IPS-NIHi11 (cell line): ENCODE measurements at regions not wholly inside any gene's neighbourhood (a gene's known extent, or its start where the extent isn't known, plus 50 kb on each side); places are given as distances from the start of the nearest gene placed in this dataset.

Experiments
- DNase-seq: peaks from one replicate; pipeline ENCODE4 v3.0.0; 2012; ENCODE audit warnings: mixed read lengths, low spot score

DNA sequence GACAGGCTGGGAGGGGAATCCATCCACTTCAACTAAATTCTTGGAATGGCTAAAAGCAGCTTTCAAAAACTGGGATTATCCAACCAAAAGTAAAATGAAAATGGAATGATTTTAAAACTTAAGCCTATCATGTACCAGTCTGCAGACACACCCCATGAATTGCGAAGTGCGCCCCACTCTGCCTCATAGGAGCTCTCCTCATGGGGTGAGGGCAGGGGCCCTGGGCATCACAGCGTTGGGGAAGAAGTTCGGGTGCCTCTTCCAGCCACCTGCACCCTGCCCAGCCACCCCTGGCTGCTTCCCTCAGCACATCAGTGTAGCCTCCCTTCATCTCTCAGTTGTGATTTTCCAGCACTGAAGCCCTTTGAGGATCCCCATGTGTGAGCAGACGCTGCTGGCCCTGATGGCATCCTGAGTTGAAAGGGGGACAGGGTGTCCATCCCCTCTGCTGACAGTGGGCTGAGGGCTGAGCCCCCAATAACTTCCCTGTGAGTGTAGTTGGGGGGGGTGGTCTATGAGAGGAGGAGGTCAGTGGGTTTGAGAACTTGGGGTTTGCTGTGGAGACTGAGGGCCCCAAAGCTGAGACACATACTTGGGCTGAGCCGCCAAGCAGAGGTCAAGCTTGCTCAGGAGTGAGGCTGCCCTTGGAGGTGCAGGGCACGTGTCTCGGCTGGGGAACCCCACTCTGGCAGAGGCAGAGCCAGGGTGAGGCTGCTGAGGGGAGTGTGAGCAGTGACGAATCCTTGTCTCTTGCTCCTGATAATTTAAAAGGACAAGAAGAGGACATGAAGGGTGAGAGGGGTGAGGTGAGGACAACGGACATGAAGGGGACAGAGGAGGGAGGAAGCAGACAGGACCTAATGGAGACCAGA is 542.1 kb downstream of the TCERG1L start:
- DNase-seq = no peak

DNA sequence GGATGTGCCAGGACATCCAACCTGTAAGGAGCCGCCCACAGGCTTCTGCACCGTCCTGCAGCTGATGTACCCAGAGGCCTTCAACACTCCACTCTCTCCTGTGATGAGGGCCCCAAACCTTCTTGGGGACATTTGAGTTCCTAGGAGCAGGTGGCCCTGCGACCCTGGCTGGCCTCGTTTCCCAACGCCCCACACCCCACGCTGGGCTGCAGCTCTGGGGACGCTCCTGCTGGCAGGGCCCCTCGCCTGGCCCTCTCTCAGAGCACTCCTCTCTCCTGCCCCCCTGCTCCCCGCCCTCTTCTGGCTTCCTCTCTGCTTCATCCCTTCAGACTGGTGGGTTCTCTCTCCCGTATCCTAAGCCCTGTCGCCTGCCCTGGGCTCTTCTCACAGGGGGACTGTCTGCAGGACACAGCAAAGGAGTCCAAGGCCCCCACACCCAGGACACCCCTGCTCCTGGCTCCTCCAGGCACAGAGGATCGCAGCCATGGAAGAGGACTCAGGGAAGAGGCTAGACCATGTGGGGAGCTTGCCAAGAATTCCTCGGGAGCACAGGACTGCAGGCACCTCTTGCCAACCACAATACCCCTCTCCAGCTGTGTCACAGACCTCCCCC is 541.4 kb downstream of the TCERG1L start:
- no peak for DNase-seq

DNA sequence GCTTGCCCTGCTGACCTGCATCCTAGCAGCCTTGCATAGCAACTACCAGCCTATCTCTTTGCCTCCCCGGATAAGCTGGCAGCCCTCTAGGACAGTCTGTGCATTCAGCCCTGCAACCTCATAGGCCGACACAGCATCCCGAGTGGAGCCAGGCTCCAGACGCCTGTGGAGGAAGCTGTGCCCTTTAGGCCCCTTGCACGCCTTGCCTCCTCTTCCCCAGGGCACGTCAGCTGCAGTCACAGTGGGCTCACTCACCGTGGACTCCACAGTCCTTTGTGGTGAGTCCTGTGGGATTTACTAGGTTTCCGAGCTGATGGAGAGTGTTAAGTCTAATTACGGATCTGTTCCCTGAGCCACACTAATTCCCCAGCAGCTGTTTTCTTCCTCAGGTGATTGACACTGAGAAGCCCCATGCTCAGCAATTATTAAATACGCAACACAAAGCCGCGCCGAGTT is 540.0 kb downstream of the TCERG1L start:
- no peak for DNase-seq

DNA sequence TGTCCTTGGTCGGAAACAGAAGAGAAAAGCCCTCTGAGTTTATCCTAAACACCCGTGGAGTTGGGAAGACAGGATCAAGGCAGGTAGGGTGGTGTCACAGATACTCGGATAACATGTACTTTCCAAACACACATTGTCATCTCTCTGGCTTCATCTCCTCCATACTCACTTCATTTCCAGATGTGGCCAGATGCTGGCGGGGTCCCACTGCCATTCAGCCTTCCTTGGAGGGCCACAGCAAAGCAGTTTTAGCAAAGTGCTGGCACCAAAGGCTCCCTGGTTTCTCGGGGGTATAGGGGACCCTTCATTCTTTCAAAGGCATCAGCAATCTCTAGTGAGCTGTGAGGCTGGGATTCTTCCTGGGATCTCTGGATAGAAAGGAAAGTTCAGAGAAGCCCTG is 539.5 kb downstream of the TCERG1L start:
- DNase-seq = no peak

DNA sequence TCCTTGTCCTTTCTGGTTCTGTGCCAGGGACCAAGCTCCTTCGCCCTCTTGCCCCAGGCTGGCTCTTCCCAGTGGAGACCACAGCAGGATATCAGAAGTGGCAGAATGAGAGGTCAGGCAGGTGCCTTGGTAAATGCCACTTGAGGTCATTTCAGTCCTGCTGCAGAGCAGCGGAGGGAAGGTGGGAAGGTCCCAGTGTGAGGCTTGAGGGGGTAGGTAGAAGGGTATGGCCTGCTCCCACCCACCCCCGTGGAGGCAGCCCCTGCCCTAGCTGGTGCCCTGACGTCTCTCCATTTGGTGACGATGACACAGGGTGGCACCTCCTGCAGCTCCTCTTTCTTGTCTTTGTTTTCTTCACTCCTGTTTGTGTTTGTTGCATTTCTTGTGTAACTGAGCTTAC is 538.8 kb downstream of the TCERG1L start:
- DNase-seq = no peak

DNA sequence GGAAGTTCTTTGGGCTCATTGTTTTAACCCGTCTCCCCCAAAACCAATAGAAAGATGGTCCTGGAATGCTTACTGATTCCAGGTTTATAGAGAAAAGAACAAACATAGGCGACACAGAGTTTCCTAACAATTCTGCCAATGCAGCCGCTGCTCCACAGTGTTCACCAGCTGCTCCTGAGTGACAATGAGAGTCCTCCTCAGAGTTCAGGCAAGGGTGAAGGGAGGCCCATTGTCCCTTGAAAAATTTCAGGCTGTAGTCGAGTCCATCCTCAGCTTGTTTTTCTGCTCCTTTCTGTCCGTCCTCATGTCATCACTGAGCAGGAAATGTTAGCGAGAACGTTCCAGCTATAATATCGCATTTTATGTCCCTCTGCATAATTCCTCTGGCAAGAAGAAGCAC is 537.6 kb downstream of the TCERG1L start:
- DNase-seq = no peak

DNA sequence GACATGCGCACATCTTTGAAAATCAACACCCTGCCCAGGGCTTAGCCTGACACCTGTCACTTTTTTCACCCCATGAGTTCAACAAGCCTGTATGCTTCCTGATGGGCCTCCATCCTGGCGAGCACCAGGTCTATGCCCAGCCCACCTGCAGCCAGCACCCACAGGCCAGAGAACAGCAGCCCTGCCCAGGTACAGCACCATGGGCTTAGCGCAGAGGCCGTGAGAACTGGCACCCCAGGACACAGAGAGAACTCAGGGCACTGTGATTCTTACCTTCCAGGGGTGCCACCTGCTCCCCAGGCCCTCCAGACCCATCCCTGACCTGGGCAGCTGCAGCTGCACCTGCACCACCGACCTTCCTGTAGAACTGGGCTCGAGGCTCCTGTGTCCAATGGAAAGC is 536.6 kb downstream of the TCERG1L start:
- no peak for DNase-seq

DNA sequence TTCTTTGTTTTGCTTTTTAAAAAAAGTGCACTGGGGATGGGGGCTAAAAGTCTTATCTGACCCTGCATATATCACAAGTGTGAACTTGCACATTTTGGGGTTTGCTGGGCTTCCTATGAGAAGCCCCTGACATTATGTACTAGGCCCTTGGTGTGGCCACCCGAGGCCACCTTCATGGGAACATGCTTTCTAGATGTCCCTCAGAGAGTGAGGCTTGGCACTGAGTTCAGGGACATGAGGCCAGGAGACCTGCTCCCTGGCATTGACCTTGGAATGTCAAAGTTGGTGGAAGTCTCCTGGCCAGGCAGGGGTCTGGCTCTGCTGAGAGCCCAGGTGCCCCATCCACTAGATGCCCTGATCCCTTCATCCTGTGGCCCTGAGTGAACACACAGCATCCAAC is 536.2 kb downstream of the TCERG1L start:
- no peak for DNase-seq

DNA sequence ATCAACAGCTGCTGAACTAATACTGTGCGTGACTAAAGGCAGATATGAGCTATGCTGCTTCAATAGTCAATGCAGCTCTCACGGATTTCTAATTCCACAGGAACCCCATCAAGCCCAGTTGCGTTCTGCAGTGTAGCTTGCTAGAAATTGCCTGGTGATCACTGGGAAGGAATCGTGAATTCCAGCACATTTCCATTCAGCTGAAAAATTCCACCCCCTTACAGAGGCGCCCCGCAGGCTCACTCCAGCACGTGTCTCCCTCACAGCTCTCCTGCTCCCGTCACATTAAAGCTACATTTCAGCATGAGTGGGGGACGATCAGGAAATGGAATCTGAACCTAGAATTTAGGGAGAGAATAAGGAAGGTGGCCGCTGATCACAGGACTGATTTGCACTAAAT is 534.8 kb downstream of the TCERG1L start:
- no peak for DNase-seq

DNA sequence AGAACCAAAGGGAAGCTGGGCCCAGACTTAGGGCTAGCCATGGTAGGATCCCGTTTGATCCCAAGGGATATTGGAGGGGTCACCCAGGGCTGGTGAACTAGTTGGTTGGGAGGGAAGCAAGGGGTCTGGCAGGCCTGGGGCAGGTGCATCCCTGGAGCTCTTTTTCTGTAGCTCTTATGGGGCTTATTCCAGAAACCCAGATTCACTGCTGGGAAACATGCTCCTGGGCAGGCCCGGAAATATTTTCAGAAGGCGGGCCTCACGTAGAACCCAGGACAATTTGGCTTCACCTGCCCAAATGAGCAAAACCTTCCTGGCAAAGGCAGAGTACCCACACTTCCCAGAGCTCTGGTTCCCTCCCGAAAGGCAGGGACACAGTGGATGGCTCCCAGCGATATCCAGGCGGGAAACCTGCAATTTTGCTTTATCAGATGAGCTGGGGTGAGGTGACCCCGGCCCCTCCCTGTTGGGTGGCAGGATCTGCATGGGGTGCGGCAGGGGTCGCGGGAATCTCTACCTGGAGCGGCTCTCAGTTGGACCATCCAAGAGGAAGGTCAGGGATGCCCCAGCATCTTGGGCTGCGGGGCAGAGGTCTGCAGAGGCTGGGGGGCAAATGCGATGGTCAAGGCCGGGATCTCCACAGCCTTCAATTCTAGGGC is 533.9 kb downstream of the TCERG1L start:
- DNase-seq = no peak

DNA sequence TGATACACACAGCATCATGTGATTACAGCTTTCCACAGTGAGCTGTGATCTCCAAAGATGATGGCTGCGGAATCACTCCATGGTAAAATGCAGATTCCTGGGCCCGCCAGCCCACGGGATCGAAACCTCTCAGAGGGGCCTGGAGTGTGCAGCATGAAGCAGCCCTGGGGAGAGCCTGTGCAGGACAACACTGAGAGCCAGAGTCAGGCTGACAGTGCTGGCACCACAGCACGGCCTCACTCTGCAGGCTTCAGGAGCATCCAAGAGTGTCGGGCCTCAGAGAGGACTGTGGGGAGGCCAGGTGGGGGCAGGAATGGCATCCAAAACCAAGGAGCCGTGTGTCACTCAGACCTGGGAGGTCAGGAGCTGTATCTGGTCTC is 533.4 kb downstream of the TCERG1L start:
- DNase-seq = no peak

DNA sequence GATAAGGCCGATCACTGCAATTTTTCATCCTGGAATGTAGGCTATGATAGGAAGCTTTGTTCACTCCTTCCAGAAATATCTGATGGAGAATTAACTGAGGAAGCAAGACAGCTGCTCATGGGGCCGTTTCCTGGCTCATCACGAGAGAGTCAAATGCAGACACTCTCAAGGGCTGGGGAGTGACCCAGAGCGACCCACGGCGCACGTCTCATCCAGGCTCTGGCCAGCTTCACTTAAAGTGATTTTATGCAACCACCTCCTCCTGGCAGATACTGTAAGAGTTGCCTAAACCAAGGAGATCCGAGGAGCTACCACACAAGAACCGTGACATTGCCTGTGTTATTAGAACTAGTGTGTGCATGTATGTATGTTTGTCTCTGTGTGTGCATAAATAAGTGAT is 530.8 kb downstream of the TCERG1L start:
- no peak for DNase-seq

DNA sequence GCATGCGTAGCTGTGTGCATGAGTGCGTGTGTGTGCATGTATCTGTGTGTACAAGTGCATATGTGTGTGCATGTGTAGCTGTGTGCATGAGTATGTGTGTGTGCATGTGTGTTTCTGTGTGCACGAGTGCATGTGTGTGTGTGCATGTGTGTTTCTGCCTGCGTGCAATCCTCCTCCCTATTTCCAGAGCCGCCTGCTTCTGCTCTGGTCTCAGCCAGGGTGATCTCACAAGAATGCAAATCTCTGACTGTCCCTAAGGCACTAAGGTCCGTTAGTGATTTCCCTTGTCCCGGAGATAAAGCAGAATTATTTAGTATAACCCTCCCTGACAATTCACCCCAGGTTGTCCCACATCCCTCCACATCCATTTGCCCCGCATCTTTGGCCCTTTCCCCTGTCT is 530.3 kb downstream of the TCERG1L start:
- no peak for DNase-seq

DNA sequence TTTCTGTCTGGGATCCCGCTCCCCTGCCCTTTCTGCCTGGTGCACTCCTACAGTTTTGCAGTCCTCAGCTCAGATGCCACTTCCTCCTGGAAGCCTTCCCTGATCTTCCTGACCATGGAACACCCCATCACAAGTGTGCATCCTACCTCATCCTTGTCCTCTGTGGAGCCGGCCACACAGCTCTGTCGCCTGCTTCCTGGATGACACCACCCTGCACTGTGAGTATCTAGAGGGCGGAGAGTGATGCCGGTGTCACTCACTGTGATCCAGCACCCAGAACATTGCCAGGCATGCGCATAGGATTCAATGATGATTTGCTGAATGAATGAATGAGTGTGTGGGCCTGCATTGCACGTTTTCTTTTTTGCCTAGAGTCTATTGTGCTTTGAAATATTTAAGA is 529.9 kb downstream of the TCERG1L start:
- DNase-seq = no peak

DNA sequence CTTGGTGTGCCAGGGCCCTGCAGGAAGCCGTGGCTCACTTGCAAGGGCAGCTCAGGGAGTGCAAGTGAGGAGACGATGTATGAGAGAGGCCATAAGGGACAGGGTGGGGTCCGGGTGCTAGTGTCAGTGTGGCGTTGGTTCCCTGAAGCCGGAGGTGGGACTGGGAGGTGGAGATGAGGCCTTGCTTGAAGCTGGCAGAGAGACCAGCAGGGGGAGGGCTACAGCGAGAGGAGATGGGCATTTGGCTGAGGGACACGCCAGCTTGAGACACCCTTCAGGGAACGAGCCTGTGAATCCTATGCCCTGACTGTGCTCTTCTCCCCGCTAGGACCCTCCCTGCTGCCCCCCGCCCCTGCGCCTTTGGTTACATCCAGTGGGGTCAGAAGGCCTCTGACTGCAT is 529.1 kb downstream of the TCERG1L start:
- peak; percentile 65 for DNase-seq

DNA sequence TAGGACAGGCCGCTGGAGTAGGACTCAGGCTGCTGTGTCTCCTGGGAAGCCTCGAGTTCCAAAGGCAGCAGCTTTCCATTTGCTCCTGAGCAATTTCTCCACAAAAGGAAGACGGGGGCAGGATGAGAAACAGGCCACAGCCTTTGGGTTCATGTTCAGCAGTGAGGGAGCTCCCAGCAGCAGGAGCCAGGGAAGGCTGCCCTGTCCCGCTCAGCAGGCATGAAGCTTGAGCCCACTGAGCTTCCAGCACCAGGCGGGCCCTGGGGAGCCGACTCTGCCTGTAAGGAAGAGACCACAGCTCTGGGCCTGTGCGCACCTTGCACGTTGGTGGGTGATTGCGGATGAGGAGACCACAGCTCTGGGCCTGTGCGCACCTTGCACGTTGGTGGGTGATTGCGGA is 527.2 kb downstream of the TCERG1L start:
- no peak for DNase-seq

DNA sequence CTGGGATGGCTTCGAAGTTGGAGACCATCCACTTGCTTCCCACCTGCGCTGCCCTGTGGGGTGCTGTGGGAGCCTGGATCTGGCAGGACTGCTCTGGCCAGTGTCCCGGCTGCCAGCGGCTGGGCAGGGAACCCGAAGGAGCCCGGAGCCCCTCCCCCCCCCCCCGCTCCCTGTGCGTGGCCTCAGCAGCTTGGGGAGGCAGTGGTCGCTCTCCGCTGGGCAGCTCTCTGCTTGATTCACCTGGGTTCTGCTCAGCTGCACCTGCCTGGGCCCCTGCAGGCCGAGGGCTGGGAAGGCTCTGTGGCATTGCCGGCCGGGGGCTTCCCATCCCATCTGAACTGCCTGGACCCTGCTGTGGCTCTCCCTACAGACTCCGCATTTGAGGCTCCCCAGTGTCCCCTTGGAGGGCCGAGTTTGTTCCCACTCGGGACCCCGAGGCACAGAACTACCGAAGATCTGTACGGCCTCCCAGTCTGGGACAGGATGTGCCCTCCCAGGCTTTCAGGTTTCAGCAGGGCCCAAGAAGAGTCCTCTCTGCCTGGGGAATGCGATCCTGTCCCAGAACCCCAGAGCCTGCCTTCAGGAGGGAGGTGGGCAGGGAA is 525.1 kb downstream of the TCERG1L start:
- DNase-seq = no peak

DNA sequence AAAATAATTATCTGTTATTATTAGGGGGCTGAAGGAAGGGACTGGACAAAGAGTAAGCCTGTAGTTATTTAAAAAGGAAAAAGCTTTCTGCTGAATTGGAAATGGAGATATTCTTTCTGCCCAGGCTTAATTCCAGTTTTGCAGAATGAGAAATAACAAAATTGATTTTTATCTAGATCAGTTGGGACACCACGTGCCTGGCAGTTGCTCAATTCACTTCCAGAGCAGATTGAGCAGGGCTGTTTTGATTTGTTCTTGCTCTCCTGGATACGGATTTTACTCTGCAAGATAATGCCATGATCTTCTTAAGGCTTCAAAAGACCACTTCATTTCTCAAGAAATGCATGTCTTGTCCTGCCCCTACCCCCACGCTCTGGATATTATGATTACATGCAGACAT is 524.3 kb downstream of the TCERG1L start:
- no peak for DNase-seq

DNA sequence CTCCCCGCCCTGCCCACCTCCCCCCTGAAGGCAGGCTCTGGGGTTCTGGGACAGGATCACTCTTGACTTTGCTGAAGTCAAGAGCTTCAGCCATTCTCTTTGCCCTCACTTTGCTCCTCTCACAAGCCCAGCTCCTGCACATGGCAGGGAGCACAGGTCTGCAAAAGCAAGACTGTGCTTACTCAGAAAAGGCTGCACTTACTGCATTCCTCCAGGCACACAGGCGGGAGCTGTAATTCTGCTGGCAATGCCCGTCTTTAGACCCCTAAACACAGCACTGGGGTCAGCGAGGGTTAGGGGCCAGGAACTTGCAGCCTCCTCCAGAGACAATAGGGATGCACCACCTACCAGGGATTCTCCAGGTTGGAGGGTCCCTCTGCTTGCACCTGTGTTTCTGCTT is 523.7 kb downstream of the TCERG1L start:
- DNase-seq = no peak

DNA sequence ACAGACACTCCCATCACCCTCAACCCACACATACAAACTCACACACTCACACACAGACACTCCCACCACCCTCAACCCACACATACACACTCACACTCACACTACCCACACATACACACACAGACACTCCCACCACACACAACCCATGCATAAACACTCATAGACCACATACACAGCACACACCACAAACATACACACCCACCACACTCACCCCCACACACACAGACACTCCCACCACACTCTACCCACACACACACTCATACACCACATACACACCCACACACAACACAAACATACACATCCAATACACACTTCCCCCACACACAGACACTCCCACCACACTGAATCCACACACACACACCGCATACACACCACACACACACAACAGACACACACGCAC is 521.2 kb downstream of the TCERG1L start:
- DNase-seq = no peak

DNA sequence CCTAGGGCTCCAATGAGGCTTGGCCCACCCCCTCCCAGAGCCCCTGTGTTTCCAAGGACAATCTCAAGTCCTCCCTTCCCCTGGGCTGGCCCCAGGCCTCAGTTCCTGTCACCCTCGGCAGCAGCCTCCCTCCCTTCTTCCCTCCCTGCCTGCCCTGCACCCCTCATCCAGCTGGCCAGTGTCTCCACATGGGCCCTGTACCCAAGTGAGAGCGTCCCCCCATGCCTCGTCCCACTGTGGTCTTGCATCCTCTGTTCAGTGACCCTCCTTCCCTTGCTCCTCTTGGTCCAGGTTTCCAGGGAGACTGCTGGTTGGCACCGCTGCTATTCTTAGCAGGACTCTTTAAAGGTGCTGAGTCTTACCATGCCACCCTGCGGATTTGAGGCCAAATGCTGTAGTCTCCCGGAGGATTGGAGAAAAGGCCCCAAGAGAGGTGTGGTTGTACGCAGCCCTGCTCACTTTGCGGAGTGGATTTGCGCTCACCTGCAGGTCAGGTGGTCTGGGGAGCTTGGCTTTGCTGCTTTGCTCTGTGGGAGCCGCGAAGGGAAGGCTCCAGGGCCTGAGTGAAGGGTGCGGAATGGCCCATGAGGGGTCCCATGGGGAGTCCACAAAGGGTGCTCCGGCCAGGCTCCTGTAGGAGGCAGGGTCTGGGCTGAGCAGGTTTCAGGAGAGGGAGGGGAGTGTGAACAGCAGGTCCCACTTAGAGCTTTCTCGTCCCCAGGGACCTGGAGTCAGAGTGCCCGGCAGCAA is 519.2 kb downstream of the TCERG1L start:
- no peak for DNase-seq

DNA sequence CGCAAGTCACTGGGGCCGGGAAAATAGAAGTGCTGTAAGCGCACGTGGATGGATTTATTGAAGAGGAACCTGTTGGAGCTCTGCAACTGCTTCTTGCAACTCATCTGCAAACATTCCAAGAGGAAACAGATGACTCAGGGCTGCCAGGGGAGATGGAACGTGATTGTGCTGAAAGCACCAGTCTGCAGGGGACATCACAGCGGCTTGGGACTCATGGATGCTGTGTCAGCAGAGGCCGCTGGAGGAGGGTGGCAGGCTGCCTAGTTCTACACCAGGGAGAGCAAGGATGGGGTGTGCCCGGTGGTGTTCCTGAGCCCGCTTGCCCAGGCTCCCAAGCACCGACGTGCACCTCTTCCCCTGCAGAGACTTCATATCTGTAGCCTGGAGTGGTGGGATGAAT is 515.7 kb downstream of the TCERG1L start:
- DNase-seq = no peak
